ENCODE measurements at regions not wholly inside any gene's neighbourhood (a gene's known extent, or its start where the extent isn't known, plus 50 kb on each side); places are given as distances from the start of the nearest gene placed in this dataset.

GRCh38 chr12:97685360-97685759 is 222.8 kb downstream of the RMST start:
- Histone ChIP-seq H3K27ac (ENCODE audit: low read depth, low read length) (no peak overlapping the region), H3K9me3 (ENCODE audit: control insufficient read depth, insufficient read depth, low read length) (peaks cover 3% of the 10 kb centered on the region), H3K4me3 (ENCODE audit: low read depth, low read length) (no peak overlapping the region), H3K27me3 (ENCODE audit: control insufficient read depth, insufficient read depth, low read length) (no peaks in the 10 kb centered on the region)
- TF ChIP-seq, protein P1, sequence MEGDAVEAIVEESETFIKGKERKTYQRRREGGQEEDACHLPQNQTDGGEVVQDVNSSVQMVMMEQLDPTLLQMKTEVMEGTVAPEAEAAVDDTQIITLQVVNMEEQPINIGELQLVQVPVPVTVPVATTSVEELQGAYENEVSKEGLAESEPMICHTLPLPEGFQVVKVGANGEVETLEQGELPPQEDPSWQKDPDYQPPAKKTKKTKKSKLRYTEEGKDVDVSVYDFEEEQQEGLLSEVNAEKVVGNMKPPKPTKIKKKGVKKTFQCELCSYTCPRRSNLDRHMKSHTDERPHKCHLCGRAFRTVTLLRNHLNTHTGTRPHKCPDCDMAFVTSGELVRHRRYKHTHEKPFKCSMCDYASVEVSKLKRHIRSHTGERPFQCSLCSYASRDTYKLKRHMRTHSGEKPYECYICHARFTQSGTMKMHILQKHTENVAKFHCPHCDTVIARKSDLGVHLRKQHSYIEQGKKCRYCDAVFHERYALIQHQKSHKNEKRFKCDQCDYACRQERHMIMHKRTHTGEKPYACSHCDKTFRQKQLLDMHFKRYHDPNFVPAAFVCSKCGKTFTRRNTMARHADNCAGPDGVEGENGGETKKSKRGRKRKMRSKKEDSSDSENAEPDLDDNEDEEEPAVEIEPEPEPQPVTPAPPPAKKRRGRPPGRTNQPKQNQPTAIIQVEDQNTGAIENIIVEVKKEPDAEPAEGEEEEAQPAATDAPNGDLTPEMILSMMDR (IDR thresholded peaks at IDR 0.05; ENCODE audit: low read depth, low read length), result no peak
- ChIA-PET POLR2A (no interaction called here), CTCF (no interaction called here)
- DNase-seq (ENCODE audit: low read depth, low spot score), result no peak

GRCh38 chr12:97701901-97702300 is 239.3 kb downstream of the RMST start:
- no peak overlapping the region for H3K4me3 ChIP-seq (ENCODE audit: low read depth, low read length)
- no peak overlapping the region for H3K27ac ChIP-seq (ENCODE audit: low read depth, low read length)
- DNase-seq (ENCODE audit: low read depth, low spot score), result no peak
- CTCF ChIA-PET, result no interaction called here
- TF ChIP-seq, protein P1 (IDR thresholded peaks at IDR 0.05; ENCODE audit: low read depth, low read length), result no peak
- POLR2A ChIA-PET, result no interaction called here
- no peaks in the 10 kb centered on the region for H3K27me3 ChIP-seq (ENCODE audit: control insufficient read depth, insufficient read depth, low read length)
- H3K9me3 ChIP-seq (ENCODE audit: control insufficient read depth, insufficient read depth, low read length), result peaks cover 8% of the 10 kb centered on the region

DNA sequence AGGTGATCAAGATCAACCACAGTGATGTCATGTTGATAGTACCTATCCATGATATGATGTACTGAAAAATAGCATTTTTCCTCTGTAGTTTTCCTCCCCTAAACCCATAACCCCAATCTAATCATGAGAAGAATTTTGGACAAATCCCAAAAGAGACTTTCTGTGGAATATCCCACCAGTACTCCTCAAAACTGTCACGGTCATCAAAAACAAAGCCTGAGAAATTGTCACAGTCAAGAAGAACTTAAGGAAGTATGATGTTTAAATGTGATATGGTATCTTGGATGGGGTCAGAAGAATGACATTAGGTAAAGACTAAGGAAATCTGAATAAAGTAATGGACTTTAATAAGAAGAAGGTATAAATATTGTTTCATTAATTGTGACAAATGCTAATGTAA is 248.8 kb downstream of the RMST start:
- no peak overlapping the region for H3K4me3 ChIP-seq (ENCODE audit: low read depth, low read length)
- TF ChIP-seq, protein P1 (IDR thresholded peaks at IDR 0.05; ENCODE audit: low read depth, low read length), result no peak
- H3K9me3 ChIP-seq (ENCODE audit: control insufficient read depth, insufficient read depth, low read length), result peaks cover 5% of the 10 kb centered on the region
- CTCF ChIA-PET, result no interaction called here
- no peaks in the 10 kb centered on the region for H3K27me3 ChIP-seq (ENCODE audit: control insufficient read depth, insufficient read depth, low read length)
- no peak for DNase-seq (ENCODE audit: low read depth, low spot score)
- no peak overlapping the region for H3K27ac ChIP-seq (ENCODE audit: low read depth, low read length)
- POLR2A ChIA-PET, result no interaction called here

DNA sequence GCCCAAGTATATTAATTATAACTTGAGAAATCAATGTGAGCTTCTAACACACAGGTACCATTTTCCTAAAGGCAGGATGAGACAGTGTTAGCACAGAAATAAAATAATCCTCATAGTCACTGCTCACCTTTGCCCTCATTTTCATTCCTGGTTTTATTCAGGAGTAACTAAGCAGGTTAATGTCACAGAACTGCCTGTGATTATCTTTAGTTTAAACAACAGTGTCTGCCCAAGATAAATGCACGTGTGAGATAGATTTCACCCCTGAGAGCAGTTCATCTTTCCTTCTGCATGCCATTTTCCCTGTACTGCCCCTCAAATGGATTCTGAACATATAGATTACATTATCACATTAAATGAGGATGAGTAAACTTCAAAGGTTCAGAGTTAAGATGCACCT is 250.7 kb downstream of the RMST start:
- peaks cover 9% of the 10 kb centered on the region for H3K9me3 ChIP-seq (ENCODE audit: control insufficient read depth, insufficient read depth, low read length)
- H3K4me3 ChIP-seq (ENCODE audit: low read depth, low read length), result no peak overlapping the region
- TF ChIP-seq, protein P1 (IDR thresholded peaks at IDR 0.05; ENCODE audit: low read depth, low read length), result no peak
- DNase-seq (ENCODE audit: low read depth, low spot score), result no peak
- H3K27me3 ChIP-seq (ENCODE audit: control insufficient read depth, insufficient read depth, low read length), result no peaks in the 10 kb centered on the region
- H3K27ac ChIP-seq (ENCODE audit: low read depth, low read length), result no peak overlapping the region
- ChIA-PET POLR2A (no interaction called here), CTCF (no interaction called here)

GRCh38 chr12:97714107-97714563 is 251.5 kb downstream of the RMST start:
- Histone ChIP-seq H3K27ac (ENCODE audit: low read depth, low read length) (no peak overlapping the region), H3K4me3 (ENCODE audit: low read depth, low read length) (no peak overlapping the region), H3K9me3 (ENCODE audit: control insufficient read depth, insufficient read depth, low read length) (peaks cover 9% of the 10 kb centered on the region), H3K27me3 (ENCODE audit: control insufficient read depth, insufficient read depth, low read length) (no peaks in the 10 kb centered on the region)
- ChIA-PET POLR2A (no interaction called here), CTCF (no interaction called here)
- TF ChIP-seq, protein P1 (IDR thresholded peaks at IDR 0.05; ENCODE audit: low read depth, low read length), result no peak
- no peak for DNase-seq (ENCODE audit: low read depth, low spot score)

Data from AG04450 (cell line).